NCI-H526 (cell line): ENCODE measurements at regions not wholly inside any gene's neighbourhood (a gene's known extent, or its start where the extent isn't known, plus 50 kb on each side); places are given as distances from the start of the nearest gene placed in this dataset.
"Not testable (repeated sequence)": the region's sequence is repeated elsewhere in the genome, so short reads cannot be mapped to it uniquely, and the experiment has no call there.

ENCODE experiments used
- DNase-seq, 2 experiments: peaks; one replicate each; lab custom pipeline; 2025; lab: John Stamatoyannopoulos, UW

DNA sequence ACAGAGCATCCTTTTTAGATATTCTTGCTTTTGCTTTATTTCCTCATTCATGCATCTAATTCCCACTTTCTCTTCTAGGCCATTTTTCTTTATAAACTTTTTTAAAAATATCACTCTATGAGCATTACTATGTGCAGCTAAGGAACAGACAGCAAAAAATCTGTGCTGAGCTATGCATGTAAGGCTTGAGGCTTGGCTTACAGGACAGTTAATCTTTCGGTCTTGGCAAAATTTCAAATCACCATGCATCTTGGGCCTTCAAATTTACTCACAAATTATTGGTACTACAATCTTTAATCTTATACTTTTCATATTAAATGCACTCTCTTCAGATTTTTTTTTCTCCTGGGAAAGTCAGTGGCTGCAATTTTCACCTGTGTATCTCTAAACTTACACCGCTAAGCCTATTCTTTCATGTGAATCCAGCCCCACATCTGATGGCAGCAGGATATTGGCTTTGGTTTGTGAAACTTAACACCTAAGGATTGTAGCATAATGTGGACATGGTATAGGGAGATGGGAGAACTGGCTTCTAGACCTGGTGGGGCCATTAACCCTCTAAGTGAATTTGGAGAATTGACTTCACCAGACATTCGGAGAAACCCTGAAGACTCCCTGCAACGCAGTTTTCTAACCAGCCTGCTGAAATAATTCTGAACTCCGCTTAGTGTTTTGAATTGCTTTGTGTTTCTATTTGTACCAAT lies 278.3 kb downstream of the SPRY1 start:
- no peak for DNase-seq

DNA sequence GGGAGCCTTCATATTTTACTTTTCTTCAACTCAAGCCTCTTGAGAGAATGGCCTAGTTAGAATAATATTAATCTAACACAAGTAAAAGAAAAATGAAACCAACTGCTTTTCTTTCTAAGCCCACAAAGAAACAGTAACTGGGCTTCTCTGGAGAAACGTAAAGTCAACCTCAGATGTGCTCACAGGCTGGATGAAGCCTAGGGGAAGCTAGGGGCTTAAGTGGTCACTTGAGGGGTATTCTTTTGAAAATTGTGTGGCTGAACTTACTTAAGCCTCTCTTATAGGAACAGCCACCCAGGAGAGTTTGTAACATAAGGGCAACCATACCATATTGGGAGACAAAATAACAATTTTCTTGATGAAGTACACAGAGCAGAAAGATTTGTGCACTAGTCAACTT lies 279.0 kb downstream of the SPRY1 start:
- no peak for DNase-seq

DNA sequence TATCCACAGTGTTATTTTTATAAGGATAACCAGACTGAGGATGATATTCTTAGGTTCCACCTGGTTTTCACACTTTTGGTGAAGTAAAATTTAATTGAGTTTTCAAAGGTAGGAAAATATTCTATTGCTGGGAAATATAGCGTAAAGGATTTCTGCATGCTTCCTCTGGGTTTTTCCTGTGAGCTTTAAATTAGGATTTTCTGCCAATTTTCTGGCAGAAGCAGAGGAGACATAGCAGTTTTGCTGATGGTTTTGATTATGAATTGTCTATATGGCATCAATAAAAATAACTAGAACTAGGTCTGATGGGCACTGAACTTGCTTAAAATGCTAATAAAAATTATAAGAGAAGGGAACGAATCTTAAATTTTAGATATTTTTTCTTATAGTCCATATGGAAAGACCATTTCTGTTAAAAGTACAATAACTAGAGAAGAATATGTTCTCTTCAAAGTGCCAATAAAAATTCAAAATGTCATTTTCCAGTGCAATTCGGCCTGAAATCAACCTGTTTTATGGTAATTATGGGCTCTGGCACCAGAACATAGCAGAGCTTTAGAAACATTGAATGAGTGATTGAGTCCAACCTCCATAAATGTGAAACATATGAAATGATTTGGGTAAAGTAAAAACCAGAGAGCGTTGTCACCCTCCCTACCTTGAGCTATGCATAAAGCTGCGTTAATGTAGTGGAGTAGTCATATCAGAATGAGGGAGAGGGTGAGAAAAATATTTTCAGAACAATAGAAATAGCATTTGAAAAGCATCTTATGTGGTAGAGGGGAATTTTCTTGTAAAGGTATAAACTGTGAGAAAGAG lies 279.7 kb downstream of the SPRY1 start:
- DNase-seq, result no peak

DNA sequence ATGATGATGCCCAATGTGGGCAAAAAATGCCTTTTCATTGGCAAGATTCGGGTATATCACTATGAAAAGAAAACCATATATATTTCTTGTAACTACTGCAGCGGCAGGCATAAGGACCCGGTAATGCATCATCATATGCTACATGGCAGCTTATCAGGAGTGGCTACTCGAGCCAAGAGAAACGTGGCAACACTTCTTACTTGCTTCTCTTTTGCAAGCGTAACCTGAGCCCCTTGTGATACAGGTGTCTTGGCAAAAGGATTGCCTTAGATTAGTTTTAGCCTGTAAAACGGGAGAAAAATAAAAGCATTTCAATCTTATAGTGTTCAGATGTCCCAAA lies 280.3 kb downstream of the SPRY1 start:
- DNase-seq, result peak in 1 of 2 experiments; percentile 25

DNA sequence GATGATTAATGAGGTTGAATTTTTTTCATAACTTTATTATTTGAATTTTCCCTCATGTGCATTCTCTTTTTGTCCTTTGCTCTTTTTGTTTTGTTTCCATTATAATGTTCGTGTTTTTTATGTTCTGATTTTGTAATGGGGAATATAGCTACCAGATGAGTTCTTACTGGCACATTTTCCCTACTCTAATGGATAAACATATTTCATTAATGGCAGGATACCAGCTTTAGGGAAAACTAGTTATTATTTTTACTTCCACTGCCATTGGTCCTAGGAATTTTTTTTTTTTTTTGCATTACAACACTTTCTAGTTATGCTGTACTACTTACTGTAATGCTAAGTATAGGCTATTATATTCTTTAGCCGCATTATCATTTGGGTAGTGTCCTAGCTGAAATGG lies 286.3 kb downstream of the SPRY1 start:
- no peak for DNase-seq

DNA sequence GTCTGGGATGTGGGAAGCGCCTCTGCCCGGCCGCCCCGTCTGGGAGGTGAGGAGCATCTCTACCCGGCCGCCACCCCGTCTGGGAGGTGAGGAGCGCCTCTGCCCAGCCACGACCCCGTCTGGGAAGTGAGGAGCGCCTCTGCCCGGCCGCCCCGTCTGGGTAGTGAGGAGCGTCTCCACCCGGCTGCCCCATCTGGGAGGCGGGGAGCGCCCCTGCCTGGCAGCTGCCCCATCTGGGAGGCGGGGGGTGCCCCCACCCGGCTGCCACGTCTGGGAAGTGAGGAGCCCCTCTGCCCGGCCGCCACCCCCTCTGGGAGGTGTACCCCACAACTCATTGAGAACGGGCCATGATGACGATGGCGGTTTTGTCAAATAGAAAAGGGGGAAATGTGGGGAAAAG lies 288.3 kb downstream of the SPRY1 start:
- DNase-seq, result not testable (repeated sequence)

DNA sequence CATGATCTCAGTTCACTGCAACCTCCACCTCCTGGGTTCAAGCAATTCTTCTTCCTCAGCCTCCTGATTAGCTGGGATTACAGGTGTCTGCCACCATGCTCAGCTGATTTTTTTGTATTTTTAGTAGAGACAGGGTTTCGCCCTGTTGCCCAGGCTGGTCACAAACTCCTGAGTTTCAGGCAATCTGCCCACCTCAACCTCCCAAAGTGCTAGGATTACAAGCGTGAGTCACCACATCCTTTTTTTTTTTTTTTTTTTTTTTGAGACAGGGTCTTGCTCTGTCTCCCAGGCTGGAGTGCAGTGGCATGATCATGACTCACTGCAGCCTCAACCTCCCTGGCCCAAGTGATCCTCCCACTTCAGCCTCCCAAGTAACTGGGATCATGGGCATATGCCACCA lies 298.9 kb downstream of the SPRY1 start:
- not testable (repeated sequence) for DNase-seq

DNA sequence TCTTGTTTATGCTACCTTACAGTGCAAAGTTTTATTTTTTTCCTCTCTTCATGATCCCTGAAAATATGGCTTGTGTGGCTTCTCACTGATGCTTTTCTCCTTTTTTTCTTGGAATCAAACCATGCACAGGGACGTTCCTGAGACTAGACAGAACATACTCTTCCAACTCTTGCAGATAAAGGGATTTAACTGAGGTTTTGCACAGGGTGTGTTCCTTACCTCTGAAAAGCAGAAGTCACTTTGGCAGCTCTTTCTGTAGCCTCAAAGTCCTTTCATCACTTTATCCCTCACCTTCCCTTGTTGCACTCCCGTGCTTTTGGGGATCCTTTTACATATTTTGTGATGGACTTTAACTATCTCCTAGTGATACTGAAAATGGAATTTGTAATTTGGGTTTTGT lies 300.1 kb downstream of the SPRY1 start:
- no peak for DNase-seq

DNA sequence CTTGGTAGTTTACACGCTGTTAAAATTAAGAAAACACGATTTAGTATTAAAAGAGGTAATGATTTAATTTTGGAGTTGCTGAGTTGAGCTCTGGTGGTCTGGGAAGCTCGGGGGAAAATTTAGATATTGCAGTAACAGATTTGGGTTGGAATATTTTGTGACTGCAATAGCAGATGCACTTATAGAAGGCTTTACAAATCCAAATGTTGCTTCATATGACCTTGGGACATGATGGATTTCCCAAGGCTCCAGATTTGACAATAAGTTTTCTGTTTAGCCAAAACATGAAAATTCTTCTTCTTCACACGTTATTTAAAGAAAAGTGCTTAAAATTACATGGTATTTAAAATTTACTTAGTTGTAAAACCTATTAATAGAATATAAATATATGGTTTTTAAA lies 302.0 kb downstream of the SPRY1 start:
- DNase-seq, result no peak

DNA sequence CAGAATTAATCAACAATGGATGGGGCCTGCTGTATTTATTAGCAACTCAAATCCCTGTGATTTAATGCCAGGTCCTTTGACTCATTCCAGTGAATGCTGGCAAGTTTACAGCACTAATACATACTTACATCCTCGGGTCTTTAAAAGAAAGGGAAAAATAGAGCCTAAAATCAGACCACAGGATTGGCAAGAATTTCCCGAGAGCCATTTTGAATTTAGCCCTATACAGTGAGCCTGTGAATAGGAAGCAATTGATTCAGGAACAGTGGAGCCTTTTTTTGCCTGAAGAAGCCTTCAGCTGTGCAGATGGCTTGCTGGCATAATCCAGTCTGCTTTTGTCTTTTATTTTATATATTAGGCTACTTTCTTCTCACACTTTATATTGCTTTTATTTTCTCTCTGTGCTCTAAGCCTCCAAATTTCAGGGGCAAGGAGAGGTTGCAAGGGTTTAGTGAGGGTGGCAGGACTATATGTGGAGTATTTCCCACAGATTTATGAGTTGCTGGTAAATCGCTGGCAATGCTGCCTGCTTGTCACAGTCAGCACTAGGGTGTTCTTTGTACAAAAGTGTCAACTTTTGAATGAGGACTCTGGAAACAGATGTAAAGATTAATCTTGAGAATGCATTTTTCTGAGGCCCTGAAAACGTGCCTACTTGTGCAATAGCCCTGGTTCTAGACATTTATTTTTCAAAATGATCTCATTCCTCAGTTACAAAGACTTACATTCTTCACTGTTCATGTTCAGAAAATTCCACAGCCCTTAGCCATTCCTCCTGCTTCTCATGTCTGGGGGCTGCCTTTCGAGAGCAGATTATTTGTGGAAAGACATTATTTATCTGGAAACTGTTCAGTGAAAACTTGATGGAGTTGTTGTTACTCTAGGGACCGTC lies 303.5 kb downstream of the SPRY1 start:
- no peak for DNase-seq

DNA sequence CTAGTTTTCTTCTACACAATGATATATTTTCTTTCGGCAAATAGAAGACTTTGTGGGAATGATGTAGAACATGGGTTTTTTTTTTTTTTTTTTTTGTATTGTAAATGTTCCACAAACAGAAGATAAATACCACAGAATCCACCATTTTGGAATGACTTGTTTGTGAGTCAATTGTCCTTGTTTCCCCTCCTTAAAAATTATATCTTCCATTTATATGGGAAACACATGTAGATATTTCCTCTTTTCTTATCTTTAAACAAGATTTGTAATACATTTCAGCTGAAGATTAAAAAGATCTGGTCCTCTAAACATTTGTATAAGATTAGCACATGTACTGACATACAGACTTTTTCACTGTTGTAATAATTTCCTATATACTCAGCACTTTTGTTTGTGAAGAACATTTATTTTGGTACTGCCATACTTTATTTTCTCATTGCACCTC lies 304.6 kb downstream of the SPRY1 start:
- DNase-seq, result no peak

DNA sequence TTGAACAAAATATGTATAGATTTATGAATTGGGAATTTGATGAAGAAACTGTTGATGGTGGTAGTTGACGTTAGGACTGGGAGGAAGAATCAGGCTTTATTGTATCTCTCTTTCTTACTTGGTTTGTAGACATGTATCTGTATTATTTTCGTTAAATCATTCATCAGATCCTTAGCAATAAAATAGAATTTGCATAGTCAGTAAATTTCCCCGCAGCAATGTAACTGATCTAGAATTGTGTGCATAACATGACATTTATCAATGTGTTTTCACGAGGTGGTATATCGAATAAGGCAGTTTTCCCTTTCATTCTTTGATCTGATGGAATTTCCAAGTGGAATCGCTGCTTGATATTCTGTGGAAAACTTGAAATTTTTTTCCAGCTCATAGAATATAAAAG lies 308.8 kb downstream of the SPRY1 start:
- DNase-seq, result peak in 1 of 2 experiments; percentile 4

DNA sequence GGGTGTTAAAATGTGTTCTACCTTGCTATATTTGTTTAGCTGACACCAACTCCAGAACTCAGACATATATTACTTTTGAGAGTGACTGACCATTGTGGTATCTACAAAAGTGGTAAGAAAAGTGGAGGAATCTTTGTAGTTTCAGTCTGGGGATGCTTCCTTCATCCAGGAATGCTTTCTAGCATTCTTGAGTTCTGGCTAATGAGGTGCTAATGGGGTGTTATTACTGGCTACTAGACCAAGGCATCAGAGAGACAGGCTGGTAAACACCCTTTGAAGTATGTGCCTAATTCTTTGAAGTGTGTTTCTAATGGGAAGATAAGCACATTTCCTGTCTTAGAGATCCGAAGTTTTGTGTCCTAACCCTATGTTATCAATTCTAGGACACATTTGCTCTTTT lies 310.4 kb downstream of the SPRY1 start:
- DNase-seq, result no peak

DNA sequence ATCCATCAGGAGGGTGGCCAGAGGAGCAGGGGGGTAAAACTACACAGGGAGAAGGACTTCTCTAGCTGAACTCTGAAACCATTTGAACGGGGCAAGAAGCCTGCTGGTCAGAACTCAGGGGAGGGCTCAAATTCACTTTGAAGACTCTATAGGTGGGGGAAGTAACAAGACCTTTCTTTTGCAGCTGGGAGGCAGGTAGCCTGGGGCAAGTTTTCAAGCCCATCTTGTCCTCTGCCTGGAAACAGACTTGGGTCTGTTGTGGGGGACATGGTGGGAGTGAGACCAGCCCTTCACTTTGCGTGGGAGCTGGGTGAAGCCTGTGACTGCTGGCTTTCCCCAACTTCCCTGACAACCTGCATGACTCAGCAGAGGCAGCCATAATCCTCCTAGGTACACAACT lies 312.3 kb downstream of the SPRY1 start:
- DNase-seq, result no peak

DNA sequence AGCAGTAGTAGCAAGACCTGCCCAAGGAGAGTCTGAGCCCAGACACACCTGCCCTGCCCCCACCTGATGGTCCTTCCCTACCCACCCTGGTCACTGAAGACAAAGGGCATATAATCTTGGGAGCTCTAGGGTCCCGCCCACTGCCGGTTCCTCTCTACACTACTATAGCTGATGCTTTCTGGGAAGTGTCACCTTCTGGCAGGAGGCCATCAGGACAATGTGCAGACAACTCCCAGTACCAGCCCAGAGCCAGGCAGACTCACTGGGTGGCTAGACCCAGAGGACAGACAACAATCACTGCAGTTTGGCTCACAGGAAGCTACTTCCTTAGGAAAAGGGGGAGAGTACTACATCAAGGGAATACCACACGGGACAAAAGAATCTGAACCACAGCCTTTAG lies 312.7 kb downstream of the SPRY1 start:
- DNase-seq, result no peak

DNA sequence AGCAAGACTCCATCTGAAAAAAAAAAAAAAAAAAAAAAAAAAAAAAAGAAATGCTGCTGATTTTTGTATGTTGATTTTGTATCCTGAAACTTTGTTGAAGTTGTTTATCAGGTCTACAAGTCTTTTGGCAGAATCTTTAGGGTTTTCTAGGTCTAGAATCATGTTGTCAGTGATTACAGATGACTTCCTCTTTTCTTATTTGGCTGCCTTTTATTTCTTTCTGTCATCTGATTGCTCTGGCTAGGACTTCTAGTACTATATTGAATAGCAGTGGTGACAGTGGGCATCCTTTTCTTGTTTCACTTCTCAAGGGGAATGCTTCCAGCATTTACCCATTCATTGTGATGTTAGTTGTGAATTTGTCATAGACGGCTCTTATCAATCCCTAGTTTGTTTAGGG lies 334.4 kb downstream of the SPRY1 start:
- no peak for DNase-seq

DNA sequence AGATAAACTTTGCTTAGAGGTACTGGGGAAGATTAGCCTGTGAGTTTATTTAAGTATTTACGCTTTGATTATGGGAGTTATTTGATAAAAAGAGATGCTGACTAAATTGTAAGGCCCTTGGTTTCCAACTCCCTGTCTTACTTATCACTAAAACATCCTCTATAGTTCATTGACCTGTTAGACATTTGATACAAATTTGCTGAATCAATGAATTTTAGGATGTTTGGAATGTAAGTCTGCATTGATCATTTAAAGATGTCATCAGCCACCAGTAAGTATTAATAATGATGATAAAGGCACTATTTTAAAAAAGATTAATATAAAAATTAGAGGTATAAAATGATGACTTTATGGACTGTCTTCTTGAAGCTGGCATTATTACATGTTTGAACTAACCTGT lies 340.6 kb downstream of the SPRY1 start:
- DNase-seq, result no peak

DNA sequence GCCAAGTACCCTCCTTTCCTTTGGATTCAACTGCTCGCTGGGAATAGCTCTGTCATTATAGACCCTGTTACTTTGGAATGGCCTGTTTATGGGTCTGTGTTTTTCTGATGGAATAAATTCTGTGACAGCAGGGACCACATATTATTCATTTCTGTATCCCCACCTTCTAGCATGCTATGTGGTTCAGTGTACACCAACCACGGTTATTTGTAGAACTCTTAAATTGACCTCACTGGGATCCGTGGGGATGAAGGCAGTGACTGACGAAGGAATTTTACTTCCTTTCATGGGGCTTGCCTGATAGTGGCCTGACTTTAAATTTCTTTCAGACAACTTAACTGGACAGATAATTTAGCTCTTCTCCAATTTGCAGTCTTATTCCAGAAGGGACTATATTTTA lies 343.2 kb downstream of the SPRY1 start:
- no peak for DNase-seq

DNA sequence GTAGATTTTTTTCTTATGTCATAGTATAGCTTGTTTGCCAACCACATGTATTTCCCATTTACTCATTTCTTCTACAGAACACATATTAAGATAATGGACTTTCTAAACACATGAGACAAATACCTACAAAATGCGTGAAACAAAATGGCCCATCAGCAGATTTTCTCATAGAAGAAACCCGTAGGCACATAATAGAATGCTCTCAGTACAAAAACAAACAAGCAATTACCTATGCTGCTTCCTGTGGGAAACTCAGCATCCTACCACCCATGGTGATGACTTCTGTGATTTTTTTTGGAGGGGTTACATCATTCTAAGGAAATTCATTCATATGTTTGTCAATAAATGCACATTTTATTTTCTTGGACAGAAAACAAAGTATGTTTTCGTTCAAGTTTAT lies 343.6 kb downstream of the SPRY1 start:
- DNase-seq, result no peak

DNA sequence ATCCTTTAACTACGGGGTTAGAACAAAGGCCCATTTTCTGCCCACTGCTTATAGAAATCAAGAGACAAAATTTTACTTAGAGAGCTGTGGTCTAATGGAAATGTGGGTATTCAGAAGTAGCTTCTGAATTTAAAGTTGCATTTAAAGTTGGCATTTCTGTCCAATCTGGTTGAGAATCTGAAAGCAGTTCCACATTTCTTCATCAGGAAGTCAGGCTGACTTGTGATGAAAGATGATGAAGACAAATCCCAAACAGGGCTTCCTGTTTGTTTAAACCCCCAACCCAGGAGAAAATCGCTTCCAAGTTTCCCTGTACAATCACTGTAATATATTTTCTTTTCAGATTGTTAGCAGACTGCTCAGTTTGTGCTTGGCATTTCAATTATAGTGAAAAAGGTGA lies 345.3 kb downstream of the SPRY1 start:
- DNase-seq, result no peak

DNA sequence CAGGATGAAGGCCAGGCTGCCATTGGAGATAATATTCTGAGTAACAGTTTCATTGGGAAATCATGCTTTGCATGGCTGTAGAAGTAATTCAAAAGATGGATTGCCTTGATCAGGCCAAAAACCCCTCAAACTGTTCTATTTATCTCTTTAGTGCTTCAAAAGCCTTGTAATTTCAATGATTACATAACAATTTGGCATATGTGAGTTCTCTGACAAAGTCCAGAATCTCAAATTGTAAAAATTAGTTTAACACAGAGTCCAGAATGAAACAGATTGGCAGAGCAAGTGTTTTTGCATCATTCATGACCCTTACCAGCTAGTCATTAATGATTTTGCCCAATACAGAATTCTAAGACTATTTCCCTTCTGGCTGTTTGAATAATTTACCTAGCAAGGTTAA lies 347.3 kb downstream of the SPRY1 start:
- DNase-seq, result no peak

DNA sequence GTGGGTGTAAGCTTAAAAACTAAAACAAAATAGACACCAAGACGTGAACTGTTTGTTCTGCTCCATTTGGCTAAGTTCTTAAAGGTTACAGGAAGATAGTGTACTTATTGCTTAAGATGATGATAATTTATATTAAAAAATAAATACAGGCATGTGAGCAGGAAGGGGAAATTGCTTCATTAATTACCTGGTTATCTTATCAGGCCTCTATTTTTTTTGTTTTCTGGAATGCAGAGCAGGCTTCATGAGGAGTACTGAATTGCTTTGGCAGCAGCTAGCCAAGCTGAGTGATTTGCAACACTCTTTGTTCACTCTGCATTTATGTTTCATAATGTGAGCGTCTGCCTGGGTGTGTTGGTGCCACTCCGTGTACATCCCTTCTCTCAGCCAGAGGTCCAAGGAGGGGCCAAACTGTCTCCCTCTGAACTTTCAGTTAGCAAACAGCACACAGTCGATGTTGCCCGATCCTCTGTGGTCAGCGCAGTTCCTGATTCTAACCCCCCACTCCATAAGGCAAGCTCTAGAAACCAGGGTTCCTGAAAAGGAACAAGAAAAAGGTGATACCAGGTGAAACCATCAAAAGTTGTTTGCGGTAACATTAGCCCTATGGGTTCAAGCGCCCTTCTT lies 348.2 kb downstream of the SPRY1 start:
- no peak for DNase-seq
